ENCODE measurements at regions not wholly inside any gene's neighbourhood (a gene's known extent, or its start where the extent isn't known, plus 50 kb on each side); places are given as distances from the start of the nearest gene placed in this dataset.

- no peak overlapping the region for H3K4me3 ChIP-seq (ENCODE audit: extremely low read depth in 1 of 4, insufficient read depth in 2 of 4, low read depth in 3 of 4, low read length in 4 of 4)
- CTCF ChIA-PET (ENCODE audit: partially characterized antibody), result interaction anchor here (0.6 to 1.9 kb wide), 2 partner anchors 10 to 16 kb away, joined by 3 to 7 read pairs; no protein-coding TSS in a partner anchor
- H3K27ac ChIP-seq (ENCODE audit: low read depth, low read length), result no peak overlapping the region
- no peak overlapping the region for H4K5ac ChIP-seq (ENCODE audit: insufficient read length, low read depth, low read length)
- no peak overlapping the region for H3K18ac ChIP-seq (ENCODE audit: extremely low read depth, low read length)
- no peak overlapping the region for H3K56ac ChIP-seq (replicated peaks; ENCODE audit: insufficient read length, low read depth, low read length)
- 91% methylated on average over 2 of the region's 2 CpGs; no CpG with 5 or more reads in 1 of the 2 experiments for WGBS, 2 experiments (ENCODE audit: extremely low coverage in 1 of 2, insufficient coverage in 1 of 2, insufficient read length in 1 of 2, insufficient replicate concordance in 2 of 2, low coverage in 1 of 2, low lambda C conversion rate in 2 of 2, missing lambda C conversion rate in 1 of 2)
- no peak overlapping the region for H3K4ac ChIP-seq (replicated peaks; ENCODE audit: insufficient read length, low read depth, low read length)
- H3K23me2 ChIP-seq (ENCODE audit: low read depth, low read length), result no peaks in the 10 kb centered on the region
- no peaks in the 10 kb centered on the region; a peak in 1 of 7 replicates for H3K4me1 ChIP-seq (replicated peaks in 1 of 4; ENCODE audit: control insufficient read depth in 3 of 4, insufficient read depth in 4 of 4, low read length in 3 of 4)
- no peak for DNase-seq (ENCODE audit: low read depth in 1 of 2, low spot score in 2 of 2)
- H2BK5ac ChIP-seq (ENCODE audit: low read depth, low read length), result no peak overlapping the region; the same call in 1 of the 2 replicates
- no peak overlapping the region for H4K8ac ChIP-seq (ENCODE audit: extremely low read depth, insufficient read depth, low read length)
- no peak overlapping the region for H2BK12ac ChIP-seq (ENCODE audit: low read depth, low read length)
- H4K91ac ChIP-seq (replicated peaks; ENCODE audit: insufficient read length, low read length), result no peak overlapping the region
- no peaks in the 10 kb centered on the region for H3K79me2 ChIP-seq (ENCODE audit: control insufficient read depth in 1 of 2, insufficient read depth in 2 of 2, low read length in 2 of 2)
- no peak overlapping the region for H2BK15ac ChIP-seq (ENCODE audit: low read length)
- no peak overlapping the region for H3K9ac ChIP-seq (replicated peaks in 1 of 4; ENCODE audit: extremely low read depth in 1 of 4, low read depth in 3 of 4, low read length in 3 of 4)
- no peak overlapping the region for H2AFZ ChIP-seq (ENCODE audit: low read length)
- no peak overlapping the region for H3K23ac ChIP-seq (ENCODE audit: insufficient read length)
- FAIRE-seq, result no peak
- TF ChIP-seq KDM5A (IDR thresholded peaks at IDR 0.05; ENCODE audit: low read length) (no peak), CHD1 (IDR thresholded peaks at IDR 0.05; ENCODE audit: low read depth, low read length) (no peak)
- H3K79me1 ChIP-seq (ENCODE audit: low read depth, low read length), result no peaks in the 10 kb centered on the region
- H3K36me3 ChIP-seq (ENCODE audit: control insufficient read depth in 2 of 4, insufficient read depth in 4 of 4, low read length in 3 of 4), result no peaks in the 10 kb centered on the region
- H3K27me3 ChIP-seq (replicated peaks in 1 of 4; ENCODE audit: control insufficient read depth in 3 of 4, extremely low read depth in 1 of 4, insufficient read depth in 3 of 4, low read length in 3 of 4), result no peaks in the 10 kb centered on the region
- H3K4me2 ChIP-seq (ENCODE audit: insufficient read depth in 1 of 2, low read depth in 2 of 2, low read length in 2 of 2), result no peak overlapping the region
- no peaks in the 10 kb centered on the region for H3K9me3 ChIP-seq (ENCODE audit: insufficient read depth in 2 of 2, low read depth in 1 of 2, low read length in 1 of 2)
- POLR2A ChIA-PET (ENCODE audit: partially characterized antibody), result no interaction called here
- no peaks in the 10 kb centered on the region for H4K20me1 ChIP-seq (replicated peaks in 1 of 2; ENCODE audit: control insufficient read depth in 1 of 2, insufficient read depth in 2 of 2, low read length in 2 of 2)
- no peak overlapping the region for H2BK120ac ChIP-seq (replicated peaks; ENCODE audit: low read depth, low read length)
- H2BK20ac ChIP-seq (ENCODE audit: low read length), result no peak overlapping the region
- no peak overlapping the region for H2AK5ac ChIP-seq (ENCODE audit: low read depth, low read length)
- no peak overlapping the region for H3K14ac ChIP-seq (ENCODE audit: insufficient read length)
Observed at GRCh38 chr2:211251016-211251415, 694.6 kb downstream of the CPS1 start.
